Mesendoderm (in vitro differentiated cells): ENCODE measurements at regions not wholly inside any gene's neighbourhood (a gene's known extent, or its start where the extent isn't known, plus 50 kb on each side); places are given as distances from the start of the nearest gene placed in this dataset.
"Not testable (repeated sequence)": the region's sequence is repeated elsewhere in the genome, so short reads cannot be mapped to it uniquely, and the experiment has no call there.

Source experiments
- DNase-seq: peaks from one replicate; pipeline ENCODE4 v3.0.0; 2013
- H2AK5ac ChIP-seq: 2 replicates; pipeline ENCODE4 v1.6.1; 2013; ENCODE audit warnings: low read length, inconsistent platforms
- H2BK120ac ChIP-seq: 2 replicates; pipeline ENCODE4 v1.6.1; 2013; ENCODE audit warnings: low read depth, mild to moderate bottlenecking, low read length, moderate library complexity, mixed read lengths
- H2BK15ac ChIP-seq: replicated peaks from 2 replicates; pipeline ENCODE4 v1.6.1; 2013; ENCODE audit warnings: low read depth, mild to moderate bottlenecking, moderate library complexity
- H2BK5ac ChIP-seq: 2 replicates; pipeline ENCODE4 v1.6.1; 2013; ENCODE audit warnings: low read length, inconsistent platforms
- H3K18ac ChIP-seq: 2 replicates; pipeline ENCODE4 v1.6.1; 2013; ENCODE audit warnings: mild to moderate bottlenecking, low read length, mixed read lengths
- H3K23ac ChIP-seq: one replicate; pipeline ENCODE4 v1.6.1; 2013; ENCODE audit warnings: low read length
- H3K27ac ChIP-seq: 2 replicates; pipeline ENCODE4 v1.5.1; 2013; ENCODE audit warnings: low read depth, mild to moderate bottlenecking, inconsistent platforms, low read length, moderate library complexity
- H3K27me3 ChIP-seq: 2 replicates; pipeline ENCODE4 v1.6.1; 2013; ENCODE audit warnings: low read length, control low read depth, mild to moderate bottlenecking, inconsistent platforms; ENCODE audit not compliant: insufficient read depth, poor library complexity
- H3K36me3 ChIP-seq: 2 replicates; pipeline ENCODE4 v1.6.1; 2013; ENCODE audit warnings: low read length, inconsistent platforms; ENCODE audit not compliant: control insufficient read depth, insufficient read depth
- H3K4ac ChIP-seq: one replicate; pipeline ENCODE4 v1.6.1; 2013; ENCODE audit warnings: low read depth, mild to moderate bottlenecking, low read length, moderate library complexity
- H3K4me1 ChIP-seq: 2 replicates; pipeline ENCODE4 v1.6.1; 2013; ENCODE audit warnings: low read depth, low read length, inconsistent platforms; ENCODE audit not compliant: control insufficient read depth
- H3K4me2 ChIP-seq: 2 replicates; pipeline ENCODE4 v1.6.1; 2013; ENCODE audit warnings: low read length
- H3K4me3 ChIP-seq: 2 replicates; pipeline ENCODE4 v1.5.1; 2013; ENCODE audit warnings: mild to moderate bottlenecking, low read length
- H3K56ac ChIP-seq: one replicate; pipeline ENCODE4 v1.6.1; 2013; ENCODE audit warnings: low read length
- H3K79me1 ChIP-seq: 2 replicates; pipeline ENCODE4 v1.6.1; 2013; ENCODE audit warnings: low read length, inconsistent platforms
- H3K79me2 ChIP-seq: 2 replicates; pipeline ENCODE4 v1.6.1; 2013; ENCODE audit warnings: mild to moderate bottlenecking, low read length; ENCODE audit not compliant: control insufficient read depth, insufficient read depth
- H3K9ac ChIP-seq: 2 replicates; pipeline ENCODE4 v1.6.1; 2013; ENCODE audit warnings: low read length, inconsistent platforms
- H4K5ac ChIP-seq: one replicate; pipeline ENCODE4 v1.6.1; 2013; ENCODE audit warnings: low read length
- H4K8ac ChIP-seq: one replicate; pipeline ENCODE4 v1.6.1; 2013; ENCODE audit warnings: low read depth, mild to moderate bottlenecking, control low read depth, low read length, moderate library complexity
- WGBS: extraction: QIAGEN DNeasy Blood & Tissue Kit; methylation state at CpG from one replicate; pipeline ENCODE4 v1.1.7; 2013; ENCODE audit warnings: low lambda C conversion rate, missing lambda C conversion rate; ENCODE audit not compliant: insufficient coverage; ENCODE audit errors: extremely low coverage; 5-methylcytosine and 5-hydroxymethylcytosine counted together

GRCh38 chr13:71360041-71360440 is 507.0 kb downstream of the DACH1 start:
- Histone ChIP-seq H4K5ac (no peak overlapping the region), H3K27ac (no peak overlapping the region), H3K4me2 (no peak overlapping the region), H3K4ac (no peak overlapping the region), H3K23ac (no peak overlapping the region), H3K4me1 (no peaks in the 10 kb centered on the region), H3K9ac (no peak overlapping the region), H3K18ac (no peak overlapping the region), H3K27me3 (no peaks in the 10 kb centered on the region), H3K36me3 (no peaks in the 10 kb centered on the region), H3K56ac (no peak overlapping the region), H3K79me2 (no peaks in the 10 kb centered on the region), H2BK15ac (no peak overlapping the region), H2AK5ac (no peak overlapping the region), H4K8ac (no peak overlapping the region), H2BK5ac (no peak overlapping the region), H2BK120ac (no peak overlapping the region), H3K79me1 (no peaks in the 10 kb centered on the region), H3K4me3 (no peak overlapping the region)
- no CpG with 5 or more reads among the region's 1 CpG for WGBS
- no peak for DNase-seq

- no peak overlapping the region for H4K5ac ChIP-seq
- no peak overlapping the region for H3K18ac ChIP-seq
- no peak overlapping the region for H2BK120ac ChIP-seq
- H3K4me1 ChIP-seq = no peaks in the 10 kb centered on the region
- H3K27me3 ChIP-seq = no peaks in the 10 kb centered on the region
- H3K4me3 ChIP-seq = no peak overlapping the region
- no peak overlapping the region for H3K27ac ChIP-seq
- H2BK15ac ChIP-seq = no peak overlapping the region
- H3K4ac ChIP-seq = no peak overlapping the region
- no peak overlapping the region for H2BK5ac ChIP-seq
- H2AK5ac ChIP-seq = no peak overlapping the region
- H3K9ac ChIP-seq = no peak overlapping the region
- H3K4me2 ChIP-seq = no peak overlapping the region
- H3K79me2 ChIP-seq = no peaks in the 10 kb centered on the region
- no peak overlapping the region for H4K8ac ChIP-seq
- H3K79me1 ChIP-seq = no peaks in the 10 kb centered on the region
- DNase-seq = no peak
- H3K23ac ChIP-seq = no peak overlapping the region
- WGBS = no CpG with 5 or more reads among the region's 4 CpGs
- no peaks in the 10 kb centered on the region for H3K36me3 ChIP-seq
- H3K56ac ChIP-seq = no peak overlapping the region
Observed at GRCh38 chr13:71359641-71360040, 507.4 kb downstream of the DACH1 start.

GRCh38 chr13:71358218-71358617 is 508.8 kb downstream of the DACH1 start:
- Histone ChIP-seq H3K4me3 (no peak overlapping the region), H3K4ac (no peak overlapping the region), H3K4me1 (no peaks in the 10 kb centered on the region), H3K18ac (no peak overlapping the region), H2AK5ac (no peak overlapping the region), H3K27me3 (no peaks in the 10 kb centered on the region), H3K36me3 (no peaks in the 10 kb centered on the region), H2BK15ac (no peak overlapping the region), H4K8ac (no peak overlapping the region), H4K5ac (no peak overlapping the region), H3K79me2 (no peaks in the 10 kb centered on the region), H3K4me2 (no peak overlapping the region), H3K79me1 (no peaks in the 10 kb centered on the region), H2BK5ac (no peak overlapping the region), H3K9ac (no peak overlapping the region), H3K23ac (no peak overlapping the region), H2BK120ac (no peak overlapping the region), H3K27ac (no peak overlapping the region), H3K56ac (no peak overlapping the region)
- no CpG with 5 or more reads among the region's 1 CpG for WGBS
- no peak for DNase-seq

DNA sequence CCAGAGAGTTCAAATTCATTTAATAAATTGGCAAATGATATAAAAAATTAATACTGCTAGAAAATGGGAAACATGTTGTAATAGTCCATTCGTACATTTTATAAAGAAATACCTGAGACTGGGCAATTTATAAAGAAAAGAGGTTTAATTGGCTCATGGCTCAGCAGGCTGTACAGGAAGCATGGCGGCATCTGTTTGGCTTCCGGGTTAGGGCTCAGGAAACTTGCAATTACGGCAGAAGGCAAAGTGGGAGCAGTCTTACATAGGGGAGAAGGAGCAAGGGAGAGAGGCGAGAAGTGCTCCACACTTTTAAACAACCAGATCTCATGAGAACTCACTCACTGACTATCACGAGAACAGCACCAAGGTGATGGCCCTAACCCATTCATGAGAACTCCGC is 512.0 kb downstream of the DACH1 start:
- Histone ChIP-seq H3K27ac (no peak overlapping the region), H3K79me2 (no peaks in the 10 kb centered on the region), H4K5ac (no peak overlapping the region), H3K4ac (no peak overlapping the region), H2BK15ac (no peak overlapping the region), H3K4me1 (no peaks in the 10 kb centered on the region), H2AK5ac (no peak overlapping the region), H3K56ac (no peak overlapping the region), H4K8ac (no peak overlapping the region), H3K23ac (no peak overlapping the region), H2BK5ac (no peak overlapping the region), H3K9ac (no peak overlapping the region), H3K18ac (no peak overlapping the region), H3K36me3 (no peaks in the 10 kb centered on the region), H3K27me3 (no peaks in the 10 kb centered on the region), H3K4me3 (no peak overlapping the region), H3K79me1 (no peaks in the 10 kb centered on the region), H2BK120ac (no peak overlapping the region), H3K4me2 (no peak overlapping the region)
- WGBS = no CpG with 5 or more reads among the region's 7 CpGs
- DNase-seq = no peak

DNA sequence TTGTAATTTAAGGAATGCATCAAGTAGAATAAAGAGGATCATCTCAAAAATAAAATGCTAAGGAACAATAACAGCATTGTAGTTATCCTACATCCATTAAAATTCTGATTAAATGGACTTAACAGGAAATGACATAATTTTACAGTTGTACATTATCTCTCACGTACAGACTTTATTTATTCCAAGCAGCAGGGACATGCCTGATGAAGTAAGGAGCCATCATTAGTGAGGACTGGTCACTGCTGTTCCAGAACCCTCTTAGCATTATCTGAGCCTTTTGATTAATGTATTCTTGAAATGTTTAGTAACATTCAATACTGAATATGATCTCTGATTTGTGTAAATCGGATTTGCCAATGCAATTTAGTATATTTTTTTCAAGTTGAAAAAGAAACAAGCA is 516.1 kb downstream of the DACH1 start:
- H3K36me3 ChIP-seq = no peaks in the 10 kb centered on the region
- no peaks in the 10 kb centered on the region for H3K27me3 ChIP-seq
- no peak overlapping the region for H2BK120ac ChIP-seq
- H3K79me2 ChIP-seq = no peaks in the 10 kb centered on the region
- no peak overlapping the region for H3K9ac ChIP-seq
- H2AK5ac ChIP-seq = no peak overlapping the region
- no peak overlapping the region for H3K18ac ChIP-seq
- H2BK15ac ChIP-seq = no peak overlapping the region
- H4K8ac ChIP-seq = no peak overlapping the region
- no peak overlapping the region for H4K5ac ChIP-seq
- no peak overlapping the region for H3K4me2 ChIP-seq
- H3K4me3 ChIP-seq = no peak overlapping the region
- no peak overlapping the region for H3K4ac ChIP-seq
- H3K79me1 ChIP-seq = no peaks in the 10 kb centered on the region
- no CpG with 5 or more reads among the region's 2 CpGs for WGBS
- H3K56ac ChIP-seq = no peak overlapping the region
- no peak for DNase-seq
- no peaks in the 10 kb centered on the region for H3K4me1 ChIP-seq
- no peak overlapping the region for H3K27ac ChIP-seq
- H3K23ac ChIP-seq = no peak overlapping the region
- H2BK5ac ChIP-seq = no peak overlapping the region

- not testable (repeated sequence) for H3K4me1 ChIP-seq, H3K36me3 ChIP-seq, H4K5ac ChIP-seq, H3K23ac ChIP-seq, H2BK120ac ChIP-seq, H3K79me2 ChIP-seq, H4K8ac ChIP-seq, H3K27ac ChIP-seq, H3K4ac ChIP-seq, H2AK5ac ChIP-seq, H3K18ac ChIP-seq, H3K56ac ChIP-seq, H3K4me3 ChIP-seq, H2BK5ac ChIP-seq, H2BK15ac ChIP-seq, H3K79me1 ChIP-seq, H3K27me3 ChIP-seq, H3K9ac ChIP-seq, H3K4me2 ChIP-seq
- WGBS = no CpG with 5 or more reads among the region's 4 CpGs
- DNase-seq = peak; percentile 42
Observed at GRCh38 chr13:71345856-71346255, 521.1 kb downstream of the DACH1 start.
